ENCODE measurements at regions not wholly inside any gene's neighbourhood (a gene's known extent, or its start where the extent isn't known, plus 50 kb on each side); places are given as distances from the start of the nearest gene placed in this dataset.

- no peak for DNase-seq
These were observed 633.4 kb upstream of the EPHA7 start for GRCh38 chr6:94052749-94053148.

GRCh38 chr6:94050515-94050914, 631.2 kb upstream of the EPHA7 start:
- DNase-seq, result no peak

- no peak for DNase-seq
These were observed 629.6 kb upstream of the EPHA7 start for GRCh38 chr6:94049001-94049400.

GRCh38 chr6:94045099-94045829, 625.9 kb upstream of the EPHA7 start:
- no peak for DNase-seq

- DNase-seq, result no peak
These were observed 622.8 kb upstream of the EPHA7 start for GRCh38 chr6:94041945-94042709.

- no peak for DNase-seq
These were observed 616.7 kb upstream of the EPHA7 start for GRCh38 chr6:94036024-94036423.

- no peak for DNase-seq
These were observed 608.0 kb upstream of the EPHA7 start for GRCh38 chr6:94027374-94027773.

GRCh38 chr6:94026575-94026974, 607.2 kb upstream of the EPHA7 start:
- DNase-seq, result no peak

GRCh38 chr6:94005835-94006234, 586.5 kb upstream of the EPHA7 start:
- DNase-seq, result no peak

GRCh38 chr6:93992976-93993375, 573.6 kb upstream of the EPHA7 start:
- DNase-seq, result no peak

- no peak for DNase-seq
These were observed 570.3 kb upstream of the EPHA7 start for GRCh38 chr6:93989630-93990029.

GRCh38 chr6:93985953-93986352, 566.6 kb upstream of the EPHA7 start:
- DNase-seq, result no peak

GRCh38 chr6:93975159-93975558, 555.8 kb upstream of the EPHA7 start:
- DNase-seq, result no peak

GRCh38 chr6:93974332-93974731, 555.0 kb upstream of the EPHA7 start:
- no peak for DNase-seq

GRCh38 chr6:93972791-93973190, 553.4 kb upstream of the EPHA7 start:
- no peak for DNase-seq

- DNase-seq, result no peak
These were observed 551.3 kb upstream of the EPHA7 start for GRCh38 chr6:93970684-93971083.

- DNase-seq, result no peak
These were observed 548.8 kb upstream of the EPHA7 start for GRCh38 chr6:93968126-93968525.

GRCh38 chr6:93964926-93965325, 545.6 kb upstream of the EPHA7 start:
- DNase-seq, result no peak

GRCh38 chr6:93964321-93964720, 545.0 kb upstream of the EPHA7 start:
- no peak for DNase-seq

GRCh38 chr6:93962566-93962965, 543.2 kb upstream of the EPHA7 start:
- no peak for DNase-seq

GRCh38 chr6:93954584-93954983, 535.2 kb upstream of the EPHA7 start:
- no peak for DNase-seq

GRCh38 chr6:93943661-93944060, 524.3 kb upstream of the EPHA7 start:
- DNase-seq, result no peak

GRCh38 chr6:93940381-93940780, 521.0 kb upstream of the EPHA7 start:
- no peak for DNase-seq

GRCh38 chr6:93932175-93932574, 512.8 kb upstream of the EPHA7 start:
- no peak for DNase-seq

Measured in T-helper 1 cell (primary cell).